ENCODE measurements at regions not wholly inside any gene's neighbourhood (a gene's known extent, or its start where the extent isn't known, plus 50 kb on each side); places are given as distances from the start of the nearest gene placed in this dataset.

GRCh38 chrX:20461576-20461975 is 194.9 kb upstream of the RPS6KA3 start:
- TF ChIP-seq CTCF (IDR thresholded peaks at IDR 0.05) (no peak), POLR2A (IDR thresholded peaks at IDR 0.05) (no peak), POLR2AphosphoS5 (IDR thresholded peaks at IDR 0.05) (no peak), EP300 (IDR thresholded peaks at IDR 0.05) (no peak)

Data from gastroesophageal sphincter (tissue), 3 donors.